HG03139 (cell line): ENCODE measurements at regions not wholly inside any gene's neighbourhood (a gene's known extent, or its start where the extent isn't known, plus 50 kb on each side); places are given as distances from the start of the nearest gene placed in this dataset.
"Not testable (repeated sequence)": the region's sequence is repeated elsewhere in the genome, so short reads cannot be mapped to it uniquely, and the experiment has no call there.

Source experiments
- ATAC-seq: cut with Tn5 transposase; IDR thresholded peaks from one replicate; pipeline ENCODE4 v1.9.1; 2021; ENCODE audit not compliant: unreplicated experiment

- no peak for ATAC-seq
Observed at GRCh38 chr2:150271952-150272802, 215.3 kb downstream of the RND3 start.

GRCh38 chr2:150267651-150268415, 219.6 kb downstream of the RND3 start:
- no peak for ATAC-seq

GRCh38 chr2:150266931-150267330, 220.5 kb downstream of the RND3 start:
- ATAC-seq = no peak

GRCh38 chr2:150264442-150264841, 223.0 kb downstream of the RND3 start:
- ATAC-seq = no peak

- ATAC-seq = no peak
Observed at GRCh38 chr2:150261691-150262090, 225.8 kb downstream of the RND3 start.

- no peak for ATAC-seq
Observed at GRCh38 chr2:150260636-150261035, 226.8 kb downstream of the RND3 start.

- no peak for ATAC-seq
Observed at GRCh38 chr2:150259746-150260145, 227.7 kb downstream of the RND3 start.

- ATAC-seq = no peak
Observed at GRCh38 chr2:150258781-150259307, 228.6 kb downstream of the RND3 start.

GRCh38 chr2:150256736-150257135, 230.7 kb downstream of the RND3 start:
- ATAC-seq = no peak

- no peak for ATAC-seq
Observed at GRCh38 chr2:150255528-150255927, 231.9 kb downstream of the RND3 start.

- not testable (repeated sequence) for ATAC-seq
Observed at GRCh38 chr2:150249735-150250134, 237.7 kb downstream of the RND3 start.

GRCh38 chr2:150247481-150247880, 240.0 kb downstream of the RND3 start:
- no peak for ATAC-seq

- ATAC-seq = no peak
Observed at GRCh38 chr2:150234787-150235446, 252.6 kb downstream of the RND3 start.

- ATAC-seq = no peak
Observed at GRCh38 chr2:150232871-150233270, 254.6 kb downstream of the RND3 start.

- no peak for ATAC-seq
Observed at GRCh38 chr2:150232321-150232720, 255.1 kb downstream of the RND3 start.

GRCh38 chr2:150230616-150231015, 256.9 kb downstream of the RND3 start:
- no peak for ATAC-seq

GRCh38 chr2:150230004-150230403, 257.5 kb downstream of the RND3 start:
- no peak for ATAC-seq

GRCh38 chr2:150228936-150229335, 258.5 kb downstream of the RND3 start:
- ATAC-seq = no peak

- no peak for ATAC-seq
Observed at GRCh38 chr2:150225030-150225429, 262.4 kb downstream of the RND3 start.

GRCh38 chr2:150224321-150224720, 263.1 kb downstream of the RND3 start:
- ATAC-seq = no peak

GRCh38 chr2:150222942-150223341, 264.5 kb downstream of the RND3 start:
- no peak for ATAC-seq
